ENCODE measurements at regions not wholly inside any gene's neighbourhood (a gene's known extent, or its start where the extent isn't known, plus 50 kb on each side); places are given as distances from the start of the nearest gene placed in this dataset.

- TF ChIP-seq CTBP2 (IDR thresholded peaks at IDR 0.05; ENCODE audit: borderline replicate concordance, insufficient read depth, insufficient read length, low read length) (no peak), CHD2 (IDR thresholded peaks at IDR 0.05; ENCODE audit: low read length) (no peak), YY1 (IDR thresholded peaks at IDR 0.05; ENCODE audit: low read depth, low read length) (no peak)
These were observed 219.5 kb upstream of the TSHZ3 start (continued) for GRCh38 chr19:31568724-31569123.
